Psoas muscle (tissue), 7 donors: ENCODE measurements at regions not wholly inside any gene's neighbourhood (a gene's known extent, or its start where the extent isn't known, plus 50 kb on each side); places are given as distances from the start of the nearest gene placed in this dataset.

Experiments used
- ATAC-seq, 4 donors: fragments of 200-7000 bp; cut with Tn5 transposase; one replicate each; pipeline ENCODE4 v1.9.1; 2020; ENCODE audit warnings: moderate library complexity in 3 of 4, mild to moderate bottlenecking in 2 of 4
- DNase-seq, 2 donors: peaks; one replicate each; pipeline ENCODE4 v3.0.0-alpha.2; 2020
- H3K27ac ChIP-seq: fragments of 200-600 bp; one replicate; pipeline ENCODE4 v1.8.0; 2022
- H3K27me3 ChIP-seq, 3 donors: fragments of 200-600 bp in 1 of 3; one replicate each; pipeline versions ENCODE4 v1.6.1 to v1.8.0; 2013 to 2022; ENCODE audit warnings: low read length in 2 of 3, mild to moderate bottlenecking in 2 of 3, moderate library complexity in 1 of 3; ENCODE audit not compliant: insufficient read depth in 3 of 3
- H3K36me3 ChIP-seq, 2 donors: fragments of 200-600 bp in 1 of 2; one replicate each; pipeline versions ENCODE4 v1.6.1 to v1.8.0; 2013 to 2022; ENCODE audit warnings: low read depth in 1 of 2, mild to moderate bottlenecking in 1 of 2, moderate library complexity in 1 of 2; ENCODE audit not compliant: insufficient read depth in 1 of 2
- H3K4me1 ChIP-seq: fragments of 200-600 bp; one replicate; pipeline ENCODE4 v1.8.0; 2022
- H3K4me3 ChIP-seq: fragments of 200-600 bp; one replicate; pipeline ENCODE4 v1.8.0; 2022; ENCODE audit warnings: mild to moderate bottlenecking
- H3K9me3 ChIP-seq: fragments of 200-600 bp; one replicate; pipeline ENCODE4 v1.8.0; 2022
- WGBS, 3 donors: extraction: QIAGEN DNeasy Blood & Tissue Kit; methylation state at CpG; one replicate each; pipeline versions ENCODE4 v1.1.6 to v1.1.7; 2013; 5-methylcytosine and 5-hydroxymethylcytosine counted together
- intact Hi-C, 2 donors: fragments of 100-400 bp; cut with DNase I; formaldehyde crosslinking; loops; one replicate each; pipeline versions ENCODE4 v1.11.0 to v1.14.2; 2022
- TF ChIP-seq, protein P1 (sequence below): fragments of 200-600 bp; IDR thresholded peaks from one replicate; pipeline ENCODE4 v1.8.0; 2022; ENCODE audit warnings: antibody characterized with exemption
- donor health status: healthy with polysubstance abuse.
- donor health status: DM: no; HTN: no; CAD: no; lungs with moderate emphysema.
- donor health status: Bipolar disorder and iron deficiency.
- donor health status: healthy.
- donor health status: DM: yes; HTN: yes; CAD: no.
- donor health status: DM: no; HTN: no; CAD: no.
- donor health status: DM: yes; HTN: yes; CAD: no.

DNA sequence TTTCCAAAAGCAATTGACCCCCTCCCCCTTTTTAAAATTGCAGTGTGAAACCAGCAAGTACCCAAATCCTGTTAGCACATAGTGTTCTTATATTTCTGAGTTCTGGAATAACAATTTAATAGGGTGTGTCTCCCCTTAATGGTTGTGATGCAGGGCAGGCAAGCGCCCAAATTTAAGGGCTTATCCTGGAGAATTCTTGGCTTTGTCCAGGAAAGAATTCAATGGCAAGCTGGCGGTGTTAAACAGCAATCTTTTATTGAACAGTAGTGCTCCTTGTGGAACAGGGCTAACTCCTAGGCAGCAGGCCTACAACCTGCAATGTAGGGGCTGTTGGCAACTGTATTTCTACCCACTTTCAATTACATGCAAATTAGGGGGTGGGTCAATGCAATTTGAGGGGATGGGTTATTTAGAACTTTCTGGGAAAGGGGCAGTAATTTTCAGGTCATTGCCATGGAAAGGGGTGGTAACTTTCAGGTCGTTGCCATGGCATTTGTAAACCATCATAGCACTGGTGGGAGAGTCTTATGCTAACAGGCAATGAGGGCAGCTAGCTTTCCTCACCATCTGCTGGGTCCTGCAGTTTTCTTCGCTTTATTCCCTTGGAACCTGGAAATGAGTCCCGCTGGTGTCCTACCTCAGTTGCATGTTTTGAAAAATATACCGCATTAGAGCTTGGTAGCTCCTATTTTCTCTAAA, 149.0 kb upstream of the KCTD1 start:
- no peak for ATAC-seq

GRCh38 chr18:26696786-26697185, 148.4 kb upstream of the KCTD1 start:
- TF ChIP-seq, protein P1, sequence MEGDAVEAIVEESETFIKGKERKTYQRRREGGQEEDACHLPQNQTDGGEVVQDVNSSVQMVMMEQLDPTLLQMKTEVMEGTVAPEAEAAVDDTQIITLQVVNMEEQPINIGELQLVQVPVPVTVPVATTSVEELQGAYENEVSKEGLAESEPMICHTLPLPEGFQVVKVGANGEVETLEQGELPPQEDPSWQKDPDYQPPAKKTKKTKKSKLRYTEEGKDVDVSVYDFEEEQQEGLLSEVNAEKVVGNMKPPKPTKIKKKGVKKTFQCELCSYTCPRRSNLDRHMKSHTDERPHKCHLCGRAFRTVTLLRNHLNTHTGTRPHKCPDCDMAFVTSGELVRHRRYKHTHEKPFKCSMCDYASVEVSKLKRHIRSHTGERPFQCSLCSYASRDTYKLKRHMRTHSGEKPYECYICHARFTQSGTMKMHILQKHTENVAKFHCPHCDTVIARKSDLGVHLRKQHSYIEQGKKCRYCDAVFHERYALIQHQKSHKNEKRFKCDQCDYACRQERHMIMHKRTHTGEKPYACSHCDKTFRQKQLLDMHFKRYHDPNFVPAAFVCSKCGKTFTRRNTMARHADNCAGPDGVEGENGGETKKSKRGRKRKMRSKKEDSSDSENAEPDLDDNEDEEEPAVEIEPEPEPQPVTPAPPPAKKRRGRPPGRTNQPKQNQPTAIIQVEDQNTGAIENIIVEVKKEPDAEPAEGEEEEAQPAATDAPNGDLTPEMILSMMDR = no peak
- H3K4me3 ChIP-seq = no peak overlapping the region
- no peaks in the 10 kb centered on the region for H3K9me3 ChIP-seq
- WGBS, 3 donors = 78 to 82% (median 78%) methylated on average over 2 of the region's 2 CpGs
- DNase-seq (no peak), ATAC-seq (no peak)
- H3K4me1 ChIP-seq = no peaks in the 10 kb centered on the region
- H3K36me3 ChIP-seq = no peaks in the 10 kb centered on the region
- H3K27me3 ChIP-seq = peaks cover 0 to 4% (median 0%) of the 10 kb centered on the region in 3 donors
- intact Hi-C loops = no loop called here
- H3K27ac ChIP-seq = no peak overlapping the region

More for the DNA sequence above, 149.0 kb upstream of the KCTD1 start:
- DNase-seq = no peak
- TF ChIP-seq, protein P1 = no peak
- no peaks in the 10 kb centered on the region for H3K36me3 ChIP-seq
- H3K27me3 ChIP-seq = peaks cover 0 to 4% (median 0%) of the 10 kb centered on the region in 3 donors
- H3K4me3 ChIP-seq = no peak overlapping the region
- 69 to 75% (median 72%) methylated on average over 6 of the region's 6 CpGs for WGBS, 3 donors
- no peak overlapping the region for H3K27ac ChIP-seq
- H3K9me3 ChIP-seq = no peaks in the 10 kb centered on the region
- H3K4me1 ChIP-seq = no peaks in the 10 kb centered on the region
- intact Hi-C loops = no loop called here

DNA sequence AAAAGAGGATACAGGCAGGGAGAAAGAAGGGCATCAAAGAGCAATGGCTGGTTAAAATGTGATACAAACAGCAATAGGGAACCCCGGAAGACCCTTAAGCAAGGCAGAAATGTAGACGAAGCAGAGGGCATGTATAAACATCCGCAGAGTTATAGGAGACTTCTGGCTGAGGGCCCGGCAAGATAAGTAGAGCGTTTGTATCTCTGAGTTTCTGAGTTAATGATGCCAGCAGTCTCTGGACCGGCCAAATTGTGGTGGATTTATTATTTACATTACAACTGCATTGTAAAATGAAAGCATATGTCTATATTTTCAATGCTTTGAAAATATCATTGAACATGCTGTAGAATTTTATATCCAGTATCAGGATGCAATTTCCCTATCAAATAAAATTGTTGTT, 148.0 kb upstream of the KCTD1 start:
- no peak for DNase-seq
- Histone ChIP-seq H3K27me3 (peaks cover 0 to 4% (median 0%) of the 10 kb centered on the region in 3 donors), H3K36me3 (no peaks in the 10 kb centered on the region), H3K9me3 (no peaks in the 10 kb centered on the region), H3K4me3 (no peak overlapping the region), H3K27ac (no peak overlapping the region), H3K4me1 (no peaks in the 10 kb centered on the region)
- TF ChIP-seq, protein P1 = no peak
- intact Hi-C loops = no loop called here
- no peak for ATAC-seq
- WGBS, 3 donors = 78 to 82% (median 80%) methylated on average over 6 of the region's 6 CpGs

GRCh38 chr18:26689226-26689879, 141.0 kb upstream of the KCTD1 start:
- Histone ChIP-seq H3K4me1 (no peaks in the 10 kb centered on the region), H3K27ac (no peak overlapping the region), H3K4me3 (no peak overlapping the region), H3K9me3 (no peaks in the 10 kb centered on the region), H3K27me3 (no peaks in the 10 kb centered on the region), H3K36me3 (no peaks in the 10 kb centered on the region)
- 35 to 40% (median 38%) methylated on average over 7 of the region's 7 CpGs for WGBS, 3 donors
- ATAC-seq = no peak
- intact Hi-C loops = no loop called here
- no peak for DNase-seq
- TF ChIP-seq, protein P1 = no peak
